Keratinocyte (primary cell): ENCODE measurements at regions not wholly inside any gene's neighbourhood (a gene's known extent, or its start where the extent isn't known, plus 50 kb on each side); places are given as distances from the start of the nearest gene placed in this dataset.

ENCODE experiments used
- DNase-seq: peaks from one replicate; pipeline ENCODE4 v3.0.0-alpha.2; 2011; ENCODE audit warnings: low read depth, missing footprints, low spot score
- FAIRE-seq: peaks from 2 replicates; lab custom pipeline; 2011; peaks lifted over from hg19 to GRCh38; lab: Jason Lieb, UNC
- H2AFZ ChIP-seq: 2 replicates; pipeline ENCODE4 v1.6.0; 2012; ENCODE audit warnings: low read length, control low read depth, inconsistent platforms; ENCODE audit not compliant: control insufficient read depth
- H3K27ac ChIP-seq: 2 replicates; pipeline ENCODE4 v1.5.1; 2011; ENCODE audit warnings: low read length; ENCODE audit not compliant: control insufficient read depth, insufficient read depth
- H3K27me3 ChIP-seq: 3 replicates; pipeline ENCODE4 v1.6.0; 2011; ENCODE audit warnings: low read length; ENCODE audit not compliant: control insufficient read depth, insufficient read depth; ENCODE audit errors: extremely low read depth
- H3K36me3 ChIP-seq, 2 experiments: 2 replicates in 1 of 2; 3 replicates in 1 of 2; pipeline ENCODE4 v1.5.1; 2011; ENCODE audit warnings: low read length in 2 of 2, mild to moderate bottlenecking in 1 of 2; ENCODE audit not compliant: control insufficient read depth in 2 of 2, insufficient read depth in 2 of 2; ENCODE audit errors: extremely low read depth in 1 of 2
- H3K4me1 ChIP-seq: 3 replicates; pipeline ENCODE4 v1.5.1; 2011; ENCODE audit warnings: low read length; ENCODE audit not compliant: control insufficient read depth, insufficient read depth; ENCODE audit errors: extremely low read depth
- H3K4me2 ChIP-seq: 3 replicates; pipeline ENCODE4 v1.6.0; 2011; ENCODE audit warnings: low read depth, low read length; ENCODE audit not compliant: control insufficient read depth, insufficient read depth; ENCODE audit errors: extremely low read depth
- H3K4me3 ChIP-seq, 3 experiments: fragments of 200-600 bp in 1 of 3; sonication (generic) in 1 of 3; 2 replicates in 2 of 3; 3 replicates in 1 of 3; pipeline ENCODE4 v1.5.1; 2011 to 2016; ENCODE audit warnings: low read length in 3 of 3, mild to moderate bottlenecking in 3 of 3, control low read depth in 2 of 3, inconsistent platforms in 1 of 3, low read depth in 1 of 3, mixed read lengths in 1 of 3, mixed run types in 1 of 3, moderate library complexity in 1 of 3; ENCODE audit not compliant: control insufficient read depth in 2 of 3, insufficient read depth in 2 of 3; ENCODE audit errors: extremely low read depth in 1 of 3
- H3K79me2 ChIP-seq: 2 replicates; pipeline ENCODE4 v1.6.0; 2012; ENCODE audit warnings: low read length; ENCODE audit not compliant: control insufficient read depth, insufficient read depth
- H3K9ac ChIP-seq: 3 replicates; pipeline ENCODE4 v1.6.0; 2011; ENCODE audit warnings: low read length; ENCODE audit not compliant: control insufficient read depth, insufficient read depth; ENCODE audit errors: extremely low read depth
- H3K9me1 ChIP-seq: 3 replicates; pipeline ENCODE4 v1.6.0; 2011; ENCODE audit warnings: low read length; ENCODE audit not compliant: control insufficient read depth, insufficient read depth; ENCODE audit errors: extremely low read depth
- H3K9me3 ChIP-seq: 2 replicates; pipeline ENCODE4 v1.5.1; 2012; ENCODE audit warnings: low read depth, low read length; ENCODE audit not compliant: control insufficient read depth
- H4K20me1 ChIP-seq: 3 replicates; pipeline ENCODE4 v1.6.0; 2011; ENCODE audit warnings: low read length; ENCODE audit not compliant: control insufficient read depth, insufficient read depth; ENCODE audit errors: extremely low read depth
- CTCF ChIP-seq, 3 experiments: IDR thresholded peaks in 1 of 3; conservative IDR thresholded peaks in 1 of 3; optimal IDR thresholded peaks in 1 of 3; 2 replicates in 2 of 3; 3 replicates in 1 of 3; pipeline versions ENCODE3 to v1.5.1; 2011; ENCODE audit warnings: low read length in 3 of 3, mild to moderate bottlenecking in 3 of 3, moderate library complexity in 2 of 3, control low read depth in 1 of 3, inconsistent platforms in 1 of 3; ENCODE audit not compliant: insufficient read depth in 2 of 3; ENCODE audit errors: extremely low read depth in 1 of 3
- EZH2 ChIP-seq: IDR thresholded peaks from one replicate; pipeline ENCODE4 v1.6.1; 2012; ENCODE audit warnings: inconsistent platforms, mild to moderate bottlenecking, low read length, moderate library complexity
- dilution Hi-C: fragments of 300-500 bp; cut with MboI; formaldehyde crosslinking; loops from one replicate; pipeline ENCODE4 v1.7.0; 2020; ENCODE audit warnings: low sequenced_read_pairs; ENCODE audit not compliant: extremely low pct_ligation_motif_present

- Histone ChIP-seq H3K9ac (no peak overlapping the region), H3K27ac (no peak overlapping the region), H3K4me2 (no peak overlapping the region), H3K27me3 (no peaks in the 10 kb centered on the region), H4K20me1 (no peaks in the 10 kb centered on the region), H3K4me3 (no peak overlapping the region), H3K36me3 (no peaks in the 10 kb centered on the region), H3K9me1 (no peaks in the 10 kb centered on the region), H3K79me2 (no peaks in the 10 kb centered on the region), H3K4me1 (no peaks in the 10 kb centered on the region), H3K9me3 (no peaks in the 10 kb centered on the region), H2AFZ (no peak overlapping the region)
- FAIRE-seq (no peak), DNase-seq (no peak)
- dilution Hi-C loops, result no loop called here
- TF ChIP-seq EZH2, result no peak
- TF ChIP-seq CTCF (optimal IDR thresholded peaks at IDR 0.05 in 1 of 3, IDR thresholded peaks at IDR 0.05 in 1 of 3, conservative IDR thresholded peaks at IDR 0.05 in 1 of 3; ENCODE audit: extremely low read depth in 1 of 3, insufficient read depth in 2 of 3, low read length in 3 of 3), result no peak
Measured at GRCh38 chrX:10288373-10288975, 131.7 kb downstream of the CLCN4 start.

- no peaks in the 10 kb centered on the region for H3K9me1 ChIP-seq
- no peaks in the 10 kb centered on the region for H3K27me3 ChIP-seq
- H4K20me1 ChIP-seq, result no peaks in the 10 kb centered on the region
- H2AFZ ChIP-seq, result no peak overlapping the region
- H3K9ac ChIP-seq, result no peak overlapping the region
- FAIRE-seq (no peak), DNase-seq (no peak)
- H3K4me2 ChIP-seq, result no peak overlapping the region
- H3K9me3 ChIP-seq, result no peaks in the 10 kb centered on the region
- dilution Hi-C loops, result no loop called here
- H3K36me3 ChIP-seq, result no peaks in the 10 kb centered on the region
- no peak overlapping the region for H3K4me3 ChIP-seq
- TF ChIP-seq CTCF (optimal IDR thresholded peaks at IDR 0.05 in 1 of 3, IDR thresholded peaks at IDR 0.05 in 1 of 3, conservative IDR thresholded peaks at IDR 0.05 in 1 of 3; ENCODE audit: extremely low read depth in 1 of 3, insufficient read depth in 2 of 3, low read length in 3 of 3), result no peak
- no peak for TF ChIP-seq EZH2
- no peak overlapping the region for H3K27ac ChIP-seq
- no peaks in the 10 kb centered on the region for H3K79me2 ChIP-seq
- no peaks in the 10 kb centered on the region for H3K4me1 ChIP-seq
Measured at GRCh38 chrX:10296576-10296975, 139.8 kb downstream of the CLCN4 start.
